HG03460 (cell line): ENCODE measurements at regions not wholly inside any gene's neighbourhood (a gene's known extent, or its start where the extent isn't known, plus 50 kb on each side); places are given as distances from the start of the nearest gene placed in this dataset.
"Not testable (repeated sequence)": the region's sequence is repeated elsewhere in the genome, so short reads cannot be mapped to it uniquely, and the experiment has no call there.

Experiments used
- ATAC-seq: cut with Tn5 transposase; IDR thresholded peaks from one replicate; pipeline ENCODE4 v1.9.1; 2021; ENCODE audit not compliant: unreplicated experiment

GRCh38 chr12:88921434-88921833, 341.2 kb upstream of the KITLG start:
- no peak for ATAC-seq

GRCh38 chr12:88918161-88918560, 337.9 kb upstream of the KITLG start:
- no peak for ATAC-seq

GRCh38 chr12:88914967-88915366, 334.7 kb upstream of the KITLG start:
- ATAC-seq, result no peak

- ATAC-seq, result no peak
Measured at GRCh38 chr12:88909510-88909909, 329.2 kb upstream of the KITLG start.

GRCh38 chr12:88908345-88908744, 328.1 kb upstream of the KITLG start:
- ATAC-seq, result no peak

- ATAC-seq, result no peak
Measured at GRCh38 chr12:88904705-88905104, 324.4 kb upstream of the KITLG start.

GRCh38 chr12:88903333-88903732, 323.1 kb upstream of the KITLG start:
- no peak for ATAC-seq

GRCh38 chr12:88897723-88898122, 317.5 kb upstream of the KITLG start:
- no peak for ATAC-seq

- no peak for ATAC-seq
Measured at GRCh38 chr12:88896958-88897357, 316.7 kb upstream of the KITLG start.

GRCh38 chr12:88895634-88896033, 315.4 kb upstream of the KITLG start:
- ATAC-seq, result no peak

GRCh38 chr12:88893801-88894200, 313.5 kb upstream of the KITLG start:
- no peak for ATAC-seq

- ATAC-seq, result not testable (repeated sequence)
Measured at GRCh38 chr12:88891434-88891833, 311.2 kb upstream of the KITLG start.

- ATAC-seq, result no peak
Measured at GRCh38 chr12:88889326-88890110, 309.2 kb upstream of the KITLG start.

GRCh38 chr12:88884600-88884999, 304.3 kb upstream of the KITLG start:
- ATAC-seq, result no peak

GRCh38 chr12:88882662-88883061, 302.4 kb upstream of the KITLG start:
- no peak for ATAC-seq

- no peak for ATAC-seq
Measured at GRCh38 chr12:88880051-88880450, 299.8 kb upstream of the KITLG start.

GRCh38 chr12:88878295-88878694, 298.0 kb upstream of the KITLG start:
- no peak for ATAC-seq

- no peak for ATAC-seq
Measured at GRCh38 chr12:88876857-88877256, 296.6 kb upstream of the KITLG start.

- no peak for ATAC-seq
Measured at GRCh38 chr12:88870000-88870737, 289.9 kb upstream of the KITLG start.

GRCh38 chr12:88868050-88868449, 287.8 kb upstream of the KITLG start:
- no peak for ATAC-seq

- no peak for ATAC-seq
Measured at GRCh38 chr12:88867510-88867909, 287.2 kb upstream of the KITLG start.

- no peak for ATAC-seq
Measured at GRCh38 chr12:88866881-88867280, 286.6 kb upstream of the KITLG start.
